Mucosa of rectum (tissue), 2 donors: ENCODE measurements at regions not wholly inside any gene's neighbourhood (a gene's known extent, or its start where the extent isn't known, plus 50 kb on each side); places are given as distances from the start of the nearest gene placed in this dataset.

Source experiments
- H3K27ac ChIP-seq, 2 donors: one replicate each; pipeline ENCODE4 v1.7.0; 2013; ENCODE audit warnings: inconsistent platforms in 2 of 2, low read depth in 2 of 2, low read length in 2 of 2
- H3K27me3 ChIP-seq, 2 donors: one replicate each; pipeline ENCODE4 v1.7.0; 2013; ENCODE audit warnings: low read length in 2 of 2; ENCODE audit not compliant: control insufficient read depth in 2 of 2, insufficient read depth in 2 of 2
- H3K36me3 ChIP-seq, 2 donors: one replicate each; pipeline ENCODE4 v1.7.0; 2013; ENCODE audit warnings: low read length in 2 of 2; ENCODE audit not compliant: control insufficient read depth in 2 of 2, insufficient read depth in 2 of 2
- H3K4me1 ChIP-seq, 2 donors: one replicate each; pipeline ENCODE4 v1.7.0; 2013; ENCODE audit warnings: low read length in 2 of 2, mild to moderate bottlenecking in 1 of 2; ENCODE audit not compliant: control insufficient read depth in 2 of 2, insufficient read depth in 2 of 2
- H3K4me3 ChIP-seq, 2 donors: one replicate each; pipeline ENCODE4 v1.7.0; 2013; ENCODE audit warnings: low read length in 2 of 2
- H3K9ac ChIP-seq, 2 donors: one replicate each; pipeline ENCODE4 v1.7.0; 2013; ENCODE audit warnings: low read length in 2 of 2, low read depth in 1 of 2, mild to moderate bottlenecking in 1 of 2
- H3K9me3 ChIP-seq, 2 donors: one replicate each; pipeline ENCODE4 v1.7.0; 2013; ENCODE audit warnings: low read length in 2 of 2; ENCODE audit not compliant: control insufficient read depth in 2 of 2
- donor health status: healthy.
- donor health status: Normal muscosa, but diverticular disease.

GRCh38 chr3:16033889-16034687 lies 140.4 kb upstream of the GALNT15 start:
- Histone ChIP-seq H3K27ac (no peak overlapping the region), H3K9me3 (peaks cover 0 to under 1% of the 10 kb centered on the region in 2 donors), H3K27me3 (no peaks in the 10 kb centered on the region), H3K9ac (no peak overlapping the region), H3K4me1 (no peaks in the 10 kb centered on the region), H3K36me3 (no peaks in the 10 kb centered on the region), H3K4me3 (no peak overlapping the region)

GRCh38 chr3:16040991-16041390 lies 133.5 kb upstream of the GALNT15 start:
- Histone ChIP-seq H3K4me1 (no peaks in the 10 kb centered on the region), H3K27me3 (no peaks in the 10 kb centered on the region), H3K9ac (no peak overlapping the region), H3K4me3 (no peak overlapping the region), H3K27ac (no peak overlapping the region), H3K36me3 (no peaks in the 10 kb centered on the region), H3K9me3 (peaks cover 0 to 3% of the 10 kb centered on the region in 2 donors)

GRCh38 chr3:16048435-16049318 lies 125.8 kb upstream of the GALNT15 start:
- H3K27ac ChIP-seq, result no peak overlapping the region
- no peaks in the 10 kb centered on the region for H3K27me3 ChIP-seq
- no peaks in the 10 kb centered on the region for H3K36me3 ChIP-seq
- no peaks in the 10 kb centered on the region for H3K9me3 ChIP-seq
- H3K9ac ChIP-seq, result no peak overlapping the region
- H3K4me3 ChIP-seq, result peak overlapping the region; percentile 41 to 44
- H3K4me1 ChIP-seq, result no peaks in the 10 kb centered on the region

- no peaks in the 10 kb centered on the region for H3K36me3 ChIP-seq
- H3K27ac ChIP-seq, result no peak overlapping the region
- H3K4me1 ChIP-seq, result no peaks in the 10 kb centered on the region
- no peak overlapping the region for H3K9ac ChIP-seq
- H3K4me3 ChIP-seq, result no peak overlapping the region
- no peaks in the 10 kb centered on the region for H3K9me3 ChIP-seq
- H3K27me3 ChIP-seq, result no peaks in the 10 kb centered on the region
Measured at GRCh38 chr3:16050641-16051467, 123.6 kb upstream of the GALNT15 start.

GRCh38 chr3:16051691-16052090 lies 122.8 kb upstream of the GALNT15 start:
- no peak overlapping the region for H3K9ac ChIP-seq
- no peaks in the 10 kb centered on the region for H3K36me3 ChIP-seq
- H3K4me3 ChIP-seq, result no peak overlapping the region
- H3K27me3 ChIP-seq, result no peaks in the 10 kb centered on the region
- no peaks in the 10 kb centered on the region for H3K4me1 ChIP-seq
- no peak overlapping the region for H3K27ac ChIP-seq
- no peaks in the 10 kb centered on the region for H3K9me3 ChIP-seq

GRCh38 chr3:16052964-16053363 lies 121.5 kb upstream of the GALNT15 start:
- Histone ChIP-seq H3K4me1 (no peaks in the 10 kb centered on the region), H3K27ac (no peak overlapping the region), H3K9me3 (no peaks in the 10 kb centered on the region), H3K27me3 (no peaks in the 10 kb centered on the region), H3K4me3 (no peak overlapping the region), H3K36me3 (no peaks in the 10 kb centered on the region), H3K9ac (no peak overlapping the region)

- Histone ChIP-seq H3K36me3 (no peaks in the 10 kb centered on the region), H3K9me3 (no peaks in the 10 kb centered on the region), H3K27ac (no peak overlapping the region), H3K27me3 (no peaks in the 10 kb centered on the region), H3K4me3 (no peak overlapping the region), H3K9ac (no peak overlapping the region), H3K4me1 (no peaks in the 10 kb centered on the region)
Measured at GRCh38 chr3:16053794-16054193, 120.7 kb upstream of the GALNT15 start.

- H3K4me3 ChIP-seq, result no peak overlapping the region
- H3K27me3 ChIP-seq, result no peaks in the 10 kb centered on the region
- no peak overlapping the region for H3K9ac ChIP-seq
- H3K27ac ChIP-seq, result no peak overlapping the region
- no peaks in the 10 kb centered on the region for H3K36me3 ChIP-seq
- H3K9me3 ChIP-seq, result no peaks in the 10 kb centered on the region
- no peaks in the 10 kb centered on the region for H3K4me1 ChIP-seq
Measured at GRCh38 chr3:16055606-16056211, 118.8 kb upstream of the GALNT15 start.

GRCh38 chr3:16056217-16056616 lies 118.3 kb upstream of the GALNT15 start:
- Histone ChIP-seq H3K4me1 (no peaks in the 10 kb centered on the region), H3K9me3 (no peaks in the 10 kb centered on the region), H3K27me3 (no peaks in the 10 kb centered on the region), H3K9ac (no peak overlapping the region), H3K4me3 (no peak overlapping the region), H3K27ac (no peak overlapping the region), H3K36me3 (no peaks in the 10 kb centered on the region)
